Left kidney (tissue), 1 donor: ENCODE measurements at regions not wholly inside any gene's neighbourhood (a gene's known extent, or its start where the extent isn't known, plus 50 kb on each side); places are given as distances from the start of the nearest gene placed in this dataset.

ENCODE experiments used
- DNase-seq: peaks from one replicate; pipeline ENCODE4 v3.0.0-alpha.2; 2013

DNA sequence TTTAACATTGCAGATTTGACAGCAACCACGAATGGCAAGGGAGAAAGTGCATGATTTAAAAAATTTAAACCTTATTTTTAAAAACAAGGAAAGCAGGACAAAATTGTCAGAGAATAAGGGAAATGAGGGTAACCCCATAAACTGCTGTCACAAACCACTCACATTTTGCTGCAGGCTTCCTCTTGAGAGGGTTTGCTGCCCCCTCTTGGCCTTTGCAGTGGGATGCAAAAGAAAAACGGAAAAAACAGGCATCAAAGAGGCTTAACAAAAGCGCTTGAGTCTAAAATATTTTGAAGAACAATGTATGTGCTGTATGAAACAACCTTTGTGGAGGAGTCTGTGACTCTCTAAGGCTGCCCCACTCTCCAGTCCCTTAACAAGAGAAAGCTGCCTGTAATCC is 91.6 kb downstream of the TMX3 start:
- peak; percentile 63 for DNase-seq

DNA sequence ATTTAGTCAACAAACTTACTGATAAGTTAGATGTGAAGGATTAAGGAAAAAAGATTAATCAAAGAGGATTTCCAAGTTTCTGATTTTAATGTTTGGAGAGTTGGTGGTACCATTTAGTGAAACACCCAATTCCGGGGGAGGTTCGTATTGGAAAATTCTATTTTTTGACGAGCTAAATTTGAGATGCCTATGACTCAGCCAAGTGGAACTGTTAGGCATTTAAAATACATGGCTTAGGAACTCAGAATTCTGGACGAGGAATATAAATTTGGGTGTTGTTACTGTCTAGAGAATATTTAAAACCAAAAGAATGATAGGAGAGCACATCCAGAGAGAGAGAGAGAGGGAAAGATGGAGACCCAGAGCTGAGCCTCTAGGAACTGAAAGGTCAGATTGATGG is 103.6 kb downstream of the TMX3 start:
- DNase-seq: no peak

DNA sequence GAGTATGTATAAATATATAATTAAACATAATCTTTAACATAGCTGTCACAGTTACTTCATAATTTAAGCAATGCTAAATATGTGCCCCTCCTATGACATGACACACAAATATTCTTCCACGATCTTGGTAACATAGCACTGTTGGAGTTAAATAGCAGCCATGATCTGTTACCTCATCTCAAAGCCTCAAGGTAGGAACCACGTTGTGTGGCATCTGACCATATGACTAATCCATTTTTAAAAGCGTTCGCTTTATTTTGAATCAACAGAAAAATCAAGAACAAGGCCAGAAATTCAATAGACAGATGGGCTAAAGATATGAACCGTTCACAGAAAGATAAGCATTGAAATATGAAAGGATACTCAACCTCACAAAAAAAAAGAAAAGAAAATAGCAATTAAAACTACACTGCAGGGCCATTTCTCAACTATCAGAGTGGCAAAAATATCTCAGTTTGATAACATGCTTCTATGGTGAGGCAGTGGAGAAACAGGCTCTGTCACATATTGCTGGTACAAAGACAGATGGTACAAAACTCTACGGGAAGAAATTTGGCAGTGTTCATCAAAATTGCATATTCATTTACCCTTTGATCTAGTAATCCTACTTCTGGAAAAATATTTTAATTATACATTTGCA is 105.9 kb downstream of the TMX3 start:
- DNase-seq: no peak

DNA sequence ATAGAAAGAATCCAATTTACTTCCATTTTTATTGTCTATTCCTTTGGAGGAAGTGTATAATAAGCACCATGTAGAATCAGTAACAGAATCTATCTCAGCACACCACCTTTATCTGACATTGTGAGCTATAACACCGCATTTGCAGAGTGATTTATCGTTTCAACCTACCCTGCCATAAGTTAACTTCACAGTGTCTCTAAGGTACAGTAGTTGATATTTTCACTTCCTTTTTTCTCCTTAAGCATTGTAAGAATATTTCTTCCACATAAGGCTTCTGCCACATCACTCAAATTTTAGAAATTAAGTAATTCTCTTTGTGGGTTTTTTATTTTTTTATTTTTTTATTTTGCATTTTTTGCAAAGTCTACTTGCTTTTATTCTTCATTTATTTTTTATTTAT is 107.1 kb downstream of the TMX3 start:
- no peak for DNase-seq

DNA sequence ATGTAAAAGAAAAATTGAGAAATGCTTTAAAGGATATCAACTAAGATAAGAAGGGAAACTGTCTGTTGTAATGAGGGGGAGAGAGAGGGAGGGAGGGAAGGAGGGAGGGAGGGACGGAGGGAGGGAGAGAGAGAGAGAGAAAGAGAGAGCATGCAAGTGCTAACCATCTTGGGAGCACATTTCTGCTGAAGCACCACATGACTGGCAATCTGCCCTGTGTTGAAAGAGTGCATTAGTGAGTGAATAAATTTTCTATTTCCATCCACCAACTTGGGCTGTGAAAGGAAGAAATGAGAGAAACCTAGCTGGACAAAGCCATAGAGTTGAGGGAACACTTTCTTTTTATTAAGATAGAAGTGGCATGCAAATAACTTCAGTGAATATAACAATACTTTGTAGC is 110.7 kb downstream of the TMX3 start:
- DNase-seq: no peak

GRCh38 chr18:68596016-68596415 is 118.9 kb downstream of the TMX3 start:
- no peak for DNase-seq

DNA sequence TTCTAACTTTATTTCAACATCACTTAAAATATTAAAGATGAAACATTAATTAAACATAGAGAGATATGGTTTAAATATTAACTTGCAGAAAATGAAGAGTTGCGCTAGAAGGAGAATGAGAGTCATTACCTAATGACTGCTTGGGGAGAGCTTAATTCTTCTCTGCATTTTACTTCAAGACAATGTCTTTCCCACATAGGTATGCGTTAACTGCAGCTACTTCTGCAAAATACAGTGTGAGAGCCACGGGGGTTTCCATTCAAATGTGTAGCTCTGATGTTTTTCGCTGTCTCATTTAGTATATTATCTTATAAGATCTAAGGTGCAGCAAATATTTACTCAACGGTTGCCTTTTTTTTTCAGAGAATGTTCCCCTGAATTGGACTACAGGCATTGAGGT is 126.7 kb downstream of the TMX3 start:
- no peak for DNase-seq

DNA sequence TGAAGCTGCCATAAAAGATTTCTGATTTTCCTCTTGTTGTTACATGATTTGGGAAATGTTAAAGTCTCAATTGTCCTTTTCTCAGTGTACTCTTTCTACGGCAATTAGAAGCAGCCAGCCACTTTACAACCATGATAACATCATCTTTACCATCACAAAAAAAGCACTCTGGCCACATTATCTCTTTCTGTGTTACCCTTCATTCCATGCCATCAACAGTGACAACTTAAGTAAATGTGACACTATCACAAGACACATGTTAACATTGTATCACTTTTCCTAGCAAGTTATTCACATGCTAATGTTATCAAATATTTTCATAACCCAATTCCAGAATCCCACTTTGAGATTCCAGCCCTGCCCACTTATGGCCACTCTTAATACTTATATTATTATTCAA is 131.2 kb downstream of the TMX3 start:
- no peak for DNase-seq

GRCh38 chr18:68574311-68574710 is 140.6 kb downstream of the TMX3 start:
- no peak for DNase-seq

DNA sequence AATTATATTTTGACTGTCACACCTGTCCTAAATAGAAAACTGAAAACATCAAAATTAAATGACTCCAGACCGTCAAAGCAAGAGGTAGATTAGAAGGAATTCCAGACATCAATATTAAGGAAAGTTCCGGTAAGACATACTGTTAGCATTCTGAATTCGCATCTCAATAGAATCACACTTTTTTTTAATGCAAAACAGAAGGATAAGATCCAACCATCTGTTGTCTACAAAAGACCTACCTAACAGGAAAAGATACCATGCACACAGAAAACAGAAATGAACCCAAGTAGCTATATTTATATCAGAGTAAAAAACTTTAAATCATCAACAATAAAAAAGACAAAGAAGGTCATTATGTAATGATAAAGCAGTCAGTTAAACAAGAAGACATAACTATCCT is 145.0 kb downstream of the TMX3 start:
- DNase-seq: no peak

DNA sequence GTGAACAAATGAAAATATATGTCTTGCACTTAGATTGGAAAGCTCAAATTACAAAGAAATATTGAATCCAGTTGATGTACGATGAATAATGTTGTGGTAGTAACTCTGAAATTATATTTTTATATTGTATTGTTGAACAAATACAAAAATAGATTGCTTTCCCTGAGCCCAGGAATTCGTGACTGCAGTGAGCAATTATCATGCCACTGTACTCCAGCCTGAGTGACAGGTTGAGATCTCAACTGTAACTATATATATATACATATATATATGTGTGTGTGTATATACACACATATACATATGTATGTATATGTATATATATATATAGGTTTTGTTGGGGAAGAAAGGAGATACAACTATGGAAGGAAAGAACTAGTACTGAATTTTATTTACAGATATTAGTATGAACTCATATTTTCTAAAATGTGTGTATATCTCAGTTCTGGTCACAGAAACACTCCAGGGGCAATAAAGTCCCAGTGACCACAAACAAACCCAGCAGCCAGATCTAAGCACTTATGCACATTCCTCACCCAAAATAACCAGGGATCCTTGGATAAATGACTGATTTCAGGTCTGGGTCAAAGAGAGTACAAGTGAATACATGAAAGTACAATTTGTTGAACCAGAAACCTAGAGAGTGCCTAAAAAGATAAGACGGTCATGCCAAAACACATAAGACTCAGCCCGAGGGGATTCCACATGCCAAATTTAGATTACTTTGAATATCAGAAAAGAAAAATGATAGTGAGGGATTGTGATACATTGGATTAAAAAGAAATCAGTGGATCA is 146.3 kb downstream of the TMX3 start:
- DNase-seq: no peak

GRCh38 chr18:68566991-68567390 is 147.9 kb downstream of the TMX3 start:
- no peak for DNase-seq

GRCh38 chr18:68564961-68565360 is 149.9 kb downstream of the TMX3 start:
- peak; percentile 14 for DNase-seq

DNA sequence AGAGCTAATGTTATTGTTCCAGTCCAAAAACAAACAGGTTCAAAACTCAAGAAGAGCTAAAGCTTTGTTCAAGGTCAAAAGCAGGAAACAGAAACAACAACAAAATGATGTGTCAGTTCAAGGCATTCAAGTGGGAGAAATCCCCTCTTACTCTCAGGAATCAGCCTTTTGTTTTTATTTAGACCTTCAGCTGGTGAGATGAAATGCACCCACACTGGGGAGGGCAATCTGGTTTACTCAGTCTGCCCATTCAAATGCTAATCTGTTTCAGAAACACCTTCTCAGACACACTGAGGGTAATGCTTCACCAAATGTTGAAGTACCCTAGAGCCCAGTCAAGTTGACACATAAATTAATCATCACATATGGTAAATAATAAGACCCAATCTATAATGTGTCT is 150.6 kb downstream of the TMX3 start:
- no peak for DNase-seq

DNA sequence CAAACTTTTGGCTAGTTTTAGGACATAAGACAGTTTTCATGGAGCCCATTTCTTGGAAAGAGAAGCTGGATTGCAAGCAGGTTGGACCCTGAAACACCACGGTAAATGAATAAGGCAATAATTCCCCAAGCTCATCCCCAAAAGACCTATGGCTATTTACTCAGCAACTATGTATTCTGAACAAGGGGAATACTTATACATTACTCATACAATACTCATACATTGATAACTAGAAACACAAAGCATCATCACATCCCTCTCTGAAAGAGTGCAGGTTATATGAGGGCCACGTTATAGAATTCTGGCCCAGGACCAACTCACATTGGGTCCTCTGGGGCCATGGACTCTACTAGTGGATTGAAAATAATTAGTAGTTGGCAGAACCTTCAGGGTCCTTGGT is 154.8 kb downstream of the TMX3 start:
- no peak for DNase-seq

DNA sequence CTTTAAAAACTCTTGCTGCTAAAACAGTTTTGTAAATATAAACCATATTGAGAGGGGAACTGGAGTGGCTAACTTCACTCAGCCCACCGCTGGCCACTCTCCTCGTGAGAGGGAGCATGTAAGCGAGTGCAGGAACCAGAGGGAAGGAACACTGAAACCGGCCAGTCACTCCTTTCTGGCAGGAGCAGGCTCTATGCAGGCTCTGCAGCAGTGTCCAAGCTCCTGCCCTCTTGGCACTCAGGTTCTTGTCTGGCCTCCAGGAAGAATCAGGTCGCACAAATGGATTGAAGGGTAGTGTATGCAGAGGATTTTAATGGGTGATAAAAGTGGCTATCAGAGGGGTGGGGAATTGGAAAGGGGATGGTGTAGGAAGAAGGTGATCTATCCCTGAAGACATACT is 157.7 kb downstream of the TMX3 start:
- no peak for DNase-seq

- DNase-seq: no peak
Measured at GRCh38 chr18:68555879-68556301, 159.0 kb downstream of the TMX3 start.

GRCh38 chr18:68548904-68549870 is 165.7 kb downstream of the TMX3 start:
- no peak for DNase-seq

- DNase-seq: no peak
Measured at GRCh38 chr18:68543344-68543743, 171.6 kb downstream of the TMX3 start.

GRCh38 chr18:68542846-68543245 is 172.1 kb downstream of the TMX3 start:
- DNase-seq: no peak

GRCh38 chr18:68533641-68534040 is 181.3 kb downstream of the TMX3 start:
- no peak for DNase-seq

- no peak for DNase-seq
Measured at GRCh38 chr18:68532328-68532885, 182.5 kb downstream of the TMX3 start.

DNA sequence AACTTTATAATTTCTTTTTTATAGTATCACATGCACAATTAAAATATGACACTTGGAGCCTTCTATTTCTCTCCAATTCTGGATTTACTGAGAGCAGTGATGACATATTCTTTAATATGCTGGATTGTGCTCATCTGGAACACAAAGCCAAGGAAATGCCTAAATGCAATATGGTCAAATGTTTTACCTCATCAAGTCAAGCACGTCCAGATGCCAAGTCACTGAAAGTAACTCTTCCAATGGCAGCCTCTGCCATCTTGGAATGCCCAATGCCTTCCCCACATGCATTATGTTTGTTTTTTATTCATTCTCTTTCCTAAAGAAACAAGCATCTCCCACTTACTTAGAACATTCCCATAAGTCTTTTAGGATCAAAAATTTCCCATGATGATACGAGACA is 189.8 kb downstream of the TMX3 start:
- no peak for DNase-seq
